Gastrocnemius medialis (tissue), 4 donors: ENCODE measurements at regions not wholly inside any gene's neighbourhood (a gene's known extent, or its start where the extent isn't known, plus 50 kb on each side); places are given as distances from the start of the nearest gene placed in this dataset.
A peak's percentile ranks its signal among the peaks of the same experiment; 100 is the strongest.
"Not testable (repeated sequence)": the region's sequence is repeated elsewhere in the genome, so short reads cannot be mapped to it uniquely, and the experiment has no call there.

ENCODE experiments used
- ATAC-seq, 2 donors: fragments of 150-250 bp; one replicate each; pipeline ENCODE4 v1.9.1; 2016
- DNase-seq, 2 donors: peaks; one replicate each; pipeline ENCODE4 v3.0.0-alpha.2; 2019
- H3K27ac ChIP-seq, 4 donors: fragments of 200-600 bp; sonication (generic); 1 replicate in 1 of 4; 2 replicates in 3 of 4; pipeline ENCODE4 v1.5.1; 2016 to 2018; ENCODE audit warnings: mild to moderate bottlenecking in 2 of 4, moderate library complexity in 1 of 4
- H3K27me3 ChIP-seq, 3 donors: fragments of 200-600 bp; sonication (generic) in 2 of 3; 1 replicate in 1 of 3; 2 replicates in 2 of 3; pipeline versions ENCODE4 v1.5.1 to v1.6.0; 2016 to 2019; ENCODE audit warnings: mild to moderate bottlenecking in 1 of 3, moderate library complexity in 1 of 3
- H3K36me3 ChIP-seq, 2 donors: fragments of 200-600 bp; sonication (generic) in 1 of 2; one replicate each; pipeline ENCODE4 v1.5.1; 2017 to 2018
- H3K4me1 ChIP-seq, 2 donors: fragments of 200-600 bp; sonication (generic) in 1 of 2; one replicate each; pipeline ENCODE4 v1.5.1; 2016 to 2017; ENCODE audit warnings: mild to moderate bottlenecking in 2 of 2
- H3K4me3 ChIP-seq, 4 donors: fragments of 200-600 bp; sonication (generic) in 3 of 4; 1 replicate in 1 of 4; 2 replicates in 3 of 4; pipeline ENCODE4 v1.5.1; 2016 to 2019; ENCODE audit warnings: mild to moderate bottlenecking in 2 of 4
- H3K9me3 ChIP-seq, 3 donors: fragments of 200-600 bp; sonication (generic) in 2 of 3; 1 replicate in 1 of 3; 2 replicates in 2 of 3; pipeline ENCODE4 v1.5.1; 2016 to 2019
- POLR2A ChIP-seq, 2 donors: fragments of 450-650 bp; IDR thresholded peaks; one replicate each; pipeline ENCODE4 v1.6.1; 2017; ENCODE audit warnings: antibody characterized with exemption in 2 of 2, mild to moderate bottlenecking in 2 of 2, moderate library complexity in 2 of 2
- in situ Hi-C, 4 donors: fragments of 200-750 bp; cut with MboI; loops; one replicate each; pipeline versions ENCODE4 v1.15.0 to v1.8.0; 2017; ENCODE audit warnings: low sequenced_read_pairs in 4 of 4
- intact Hi-C: fragments of 100-400 bp; cut with DNase I; formaldehyde crosslinking; loops from one replicate; pipeline ENCODE4 v1.15.1; 2023; ENCODE audit warnings: low total_unique reads
- TF ChIP-seq, protein P1 (sequence below), 5 experiments: fragments of 450-650 bp in 3 of 5; fragments of 200-600 bp in 2 of 5; sonication (generic) in 2 of 5; IDR thresholded peaks in 4 of 5; conservative IDR thresholded peaks in 1 of 5; 1 replicate in 4 of 5; 2 replicates in 1 of 5; pipeline ENCODE4 v1.5.1; 2016 to 2019; ENCODE audit warnings: antibody characterized with exemption in 5 of 5, mild to moderate bottlenecking in 3 of 5, moderate library complexity in 3 of 5

DNA sequence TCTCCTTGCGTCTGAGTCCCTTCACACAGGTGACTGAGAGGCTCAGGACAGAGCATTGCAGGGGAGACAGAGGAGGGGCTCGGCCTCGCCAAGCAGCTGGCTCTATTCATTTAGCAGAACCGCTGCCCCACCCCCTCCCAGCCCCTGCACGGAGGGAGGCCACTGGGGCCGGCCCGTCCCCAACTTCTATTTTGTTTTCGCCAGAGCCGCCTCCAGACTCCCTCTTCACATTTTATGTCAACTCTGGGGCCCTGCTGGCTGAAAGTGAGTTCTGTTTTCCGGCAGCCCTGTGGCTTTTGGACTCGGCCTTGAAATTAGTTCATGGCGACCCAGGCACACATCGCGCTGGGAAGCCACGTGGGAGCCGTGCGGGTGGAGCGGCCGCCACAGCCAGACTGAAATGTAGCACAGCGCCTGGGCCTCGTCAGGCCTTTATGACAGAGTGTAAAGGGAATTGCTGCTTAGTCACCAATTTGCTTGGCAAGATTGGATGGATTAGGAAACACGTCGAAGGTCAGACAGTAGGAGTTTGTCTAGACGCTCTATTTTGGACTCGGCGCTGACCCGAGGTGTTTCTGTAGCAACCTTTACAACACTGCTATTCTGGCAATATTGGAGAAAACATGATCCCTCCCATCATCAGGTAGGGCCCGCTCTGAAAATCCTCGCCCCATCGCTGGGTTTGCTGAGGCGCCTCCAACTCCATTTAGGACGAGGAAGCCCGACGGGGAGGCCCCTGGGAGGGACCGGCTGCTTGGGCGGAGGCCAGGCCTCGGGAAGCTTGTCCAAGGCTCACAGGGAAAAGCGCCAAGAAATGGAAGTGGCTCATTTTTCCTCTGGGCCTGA is 90.7 kb upstream of the CTDP1 start:
- peak overlapping the region; percentile 18 to 48 (median 37) for H3K27ac ChIP-seq
- ATAC-seq (peak; percentile 94 to 95), DNase-seq (peak; percentile 57 to 75)
- in situ Hi-C loops = no loop called here
- H3K4me1 ChIP-seq = peaks cover 0 to 4% of the 10 kb centered on the region in 2 donors
- H3K27me3 ChIP-seq = peaks cover 0 to 4% (median 3%) of the 10 kb centered on the region in 3 donors
- intact Hi-C loops = no loop called here
- TF ChIP-seq, protein P1, sequence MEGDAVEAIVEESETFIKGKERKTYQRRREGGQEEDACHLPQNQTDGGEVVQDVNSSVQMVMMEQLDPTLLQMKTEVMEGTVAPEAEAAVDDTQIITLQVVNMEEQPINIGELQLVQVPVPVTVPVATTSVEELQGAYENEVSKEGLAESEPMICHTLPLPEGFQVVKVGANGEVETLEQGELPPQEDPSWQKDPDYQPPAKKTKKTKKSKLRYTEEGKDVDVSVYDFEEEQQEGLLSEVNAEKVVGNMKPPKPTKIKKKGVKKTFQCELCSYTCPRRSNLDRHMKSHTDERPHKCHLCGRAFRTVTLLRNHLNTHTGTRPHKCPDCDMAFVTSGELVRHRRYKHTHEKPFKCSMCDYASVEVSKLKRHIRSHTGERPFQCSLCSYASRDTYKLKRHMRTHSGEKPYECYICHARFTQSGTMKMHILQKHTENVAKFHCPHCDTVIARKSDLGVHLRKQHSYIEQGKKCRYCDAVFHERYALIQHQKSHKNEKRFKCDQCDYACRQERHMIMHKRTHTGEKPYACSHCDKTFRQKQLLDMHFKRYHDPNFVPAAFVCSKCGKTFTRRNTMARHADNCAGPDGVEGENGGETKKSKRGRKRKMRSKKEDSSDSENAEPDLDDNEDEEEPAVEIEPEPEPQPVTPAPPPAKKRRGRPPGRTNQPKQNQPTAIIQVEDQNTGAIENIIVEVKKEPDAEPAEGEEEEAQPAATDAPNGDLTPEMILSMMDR (IDR thresholded peaks at IDR 0.05 in 4 of 5, conservative IDR thresholded peaks at IDR 0.05 in 1 of 5) = no peak
- TF ChIP-seq POLR2A (IDR thresholded peaks at IDR 0.05) = no peak
- no peak overlapping the region for H3K4me3 ChIP-seq
- no peaks in the 10 kb centered on the region for H3K9me3 ChIP-seq
- H3K36me3 ChIP-seq = no peaks in the 10 kb centered on the region

DNA sequence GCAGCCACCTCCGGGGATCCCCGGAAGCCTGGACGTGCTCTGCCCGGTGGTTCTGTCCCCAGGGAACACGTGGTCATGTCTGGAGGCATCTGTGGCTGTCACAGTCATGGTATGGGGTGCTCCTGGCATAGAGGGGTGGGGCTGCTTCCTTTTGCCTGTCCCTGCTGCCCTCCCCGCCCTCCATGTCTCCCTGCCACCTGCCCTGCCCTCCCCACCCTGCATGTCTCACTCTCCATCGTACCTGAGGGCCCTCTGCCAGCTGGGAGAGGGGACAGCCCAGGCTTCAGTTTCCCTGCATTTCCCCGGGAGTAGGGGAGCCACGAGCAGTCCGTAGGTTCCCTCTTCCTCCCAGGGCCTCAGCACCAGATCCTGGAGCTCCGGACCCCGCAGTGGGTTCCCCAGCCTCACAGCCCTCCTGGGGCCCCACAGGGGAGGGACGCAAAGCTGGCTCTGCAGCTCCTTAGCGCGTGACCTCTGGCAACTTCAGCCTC is 90.0 kb upstream of the CTDP1 start:
- in situ Hi-C loops (no loop called here), intact Hi-C loops (no loop called here)
- H3K4me3 ChIP-seq = no peak overlapping the region
- H3K27ac ChIP-seq = peak overlapping the region in 2 of 4 donors; percentile 27 to 47
- DNase-seq (no peak), ATAC-seq (no peak)
- no peaks in the 10 kb centered on the region for H3K36me3 ChIP-seq
- H3K27me3 ChIP-seq = peaks cover 0 to 7% (median 3%) of the 10 kb centered on the region in 3 donors
- peaks cover 0 to 4% of the 10 kb centered on the region in 2 donors for H3K4me1 ChIP-seq
- TF ChIP-seq, protein P1 (IDR thresholded peaks at IDR 0.05 in 4 of 5, conservative IDR thresholded peaks at IDR 0.05 in 1 of 5) = no peak
- TF ChIP-seq POLR2A (IDR thresholded peaks at IDR 0.05) = no peak
- H3K9me3 ChIP-seq = no peaks in the 10 kb centered on the region

DNA sequence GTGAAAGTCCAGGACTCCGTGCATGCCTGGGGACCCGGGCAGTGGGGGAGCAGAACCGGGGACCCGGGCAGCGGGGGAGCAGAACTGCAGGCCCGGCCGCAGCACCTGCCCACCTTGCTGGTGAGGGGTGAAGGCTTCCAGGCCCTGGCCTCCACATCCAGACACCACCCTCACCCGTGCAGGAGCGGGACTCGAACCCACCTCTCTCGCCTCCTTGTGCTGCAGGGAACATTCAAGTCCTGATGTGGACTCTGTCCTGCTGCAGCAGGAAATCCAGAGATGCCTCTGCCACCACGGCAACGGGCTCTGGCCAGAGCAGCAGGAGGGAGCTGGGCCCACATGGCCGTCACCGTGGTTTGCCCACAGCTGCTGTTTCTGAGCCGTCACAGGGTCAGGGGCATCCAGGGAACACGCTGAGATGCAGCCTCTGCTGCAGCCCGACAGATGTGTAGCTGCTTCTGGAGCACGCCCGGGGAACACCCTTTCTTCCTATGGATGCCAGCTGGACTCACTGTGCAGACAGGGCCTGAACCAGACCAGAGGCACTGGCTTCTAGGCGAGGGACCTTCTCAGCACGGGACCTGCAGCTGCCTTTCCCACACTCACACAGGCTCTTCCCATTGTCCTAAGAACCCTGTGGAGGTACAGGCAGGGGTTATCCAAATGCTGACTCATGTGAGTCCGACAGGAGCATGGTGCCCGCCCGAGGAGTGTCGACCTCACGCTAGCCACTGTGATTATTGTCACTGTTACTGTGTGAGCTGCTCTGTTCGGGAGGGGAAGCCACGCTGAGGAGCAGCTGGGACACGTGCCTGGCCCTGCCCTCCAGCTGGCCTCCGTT is 89.2 kb upstream of the CTDP1 start:
- H3K4me3 ChIP-seq = no peak overlapping the region
- no peaks in the 10 kb centered on the region for H3K9me3 ChIP-seq
- intact Hi-C loops = no loop called here
- peaks cover 0 to 7% (median 3%) of the 10 kb centered on the region in 3 donors for H3K27me3 ChIP-seq
- H3K4me1 ChIP-seq = peaks cover 0 to 4% of the 10 kb centered on the region in 2 donors
- H3K36me3 ChIP-seq = no peaks in the 10 kb centered on the region
- ATAC-seq (no peak), DNase-seq (no peak)
- in situ Hi-C loops = no loop called here
- no peak overlapping the region for H3K27ac ChIP-seq
- no peak for TF ChIP-seq POLR2A (IDR thresholded peaks at IDR 0.05)
- TF ChIP-seq, protein P1 (IDR thresholded peaks at IDR 0.05 in 4 of 5, conservative IDR thresholded peaks at IDR 0.05 in 1 of 5) = no peak

DNA sequence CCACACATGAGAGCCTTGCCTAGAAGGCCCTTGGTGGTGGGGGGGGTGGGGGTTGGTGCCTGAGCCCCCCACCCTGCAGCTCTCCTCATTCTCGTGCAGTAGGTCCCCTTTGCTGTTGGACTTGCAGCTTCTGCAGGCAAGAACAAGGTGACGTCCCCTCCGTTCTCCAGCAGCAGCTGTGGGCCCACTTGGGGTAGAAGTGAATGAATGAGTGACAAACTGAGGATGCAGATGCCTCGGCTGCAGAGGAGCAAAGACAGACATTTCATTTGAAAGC is 88.6 kb upstream of the CTDP1 start:
- no peaks in the 10 kb centered on the region for H3K36me3 ChIP-seq
- H3K27ac ChIP-seq = no peak overlapping the region
- no peak for DNase-seq
- in situ Hi-C loops (no loop called here), intact Hi-C loops (no loop called here)
- H3K27me3 ChIP-seq = peaks cover 0 to 7% (median 3%) of the 10 kb centered on the region in 3 donors
- no peak for TF ChIP-seq POLR2A (IDR thresholded peaks at IDR 0.05)
- TF ChIP-seq, protein P1 (IDR thresholded peaks at IDR 0.05 in 4 of 5, conservative IDR thresholded peaks at IDR 0.05 in 1 of 5) = no peak
- no peaks in the 10 kb centered on the region for H3K9me3 ChIP-seq
- no peak overlapping the region for H3K4me3 ChIP-seq
- H3K4me1 ChIP-seq = peaks cover 0 to 4% of the 10 kb centered on the region in 2 donors
- no peak for ATAC-seq

DNA sequence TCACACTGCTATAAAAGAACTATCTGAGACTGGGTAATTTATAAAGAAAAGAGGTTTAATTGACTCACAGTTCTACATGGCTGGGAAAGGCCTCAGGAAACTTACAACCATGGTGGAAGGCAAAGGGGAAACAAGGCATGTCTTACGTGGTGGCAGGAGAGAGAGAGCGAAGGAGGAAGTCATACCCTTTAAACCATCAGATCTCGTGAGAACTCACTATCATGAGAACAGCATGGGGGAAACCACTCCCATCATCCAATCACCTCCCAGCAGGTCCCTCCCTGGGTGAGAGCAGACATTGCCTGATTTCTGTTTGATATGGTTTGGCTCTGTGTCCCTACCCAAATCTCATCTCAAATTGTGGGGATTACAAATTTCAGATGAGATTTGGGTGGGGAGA is 86.9 kb upstream of the CTDP1 start:
- in situ Hi-C loops, intact Hi-C loops: not testable (repeated sequence)

More for the DNA sequence above, 86.9 kb upstream of the CTDP1 start:
- H3K27me3 ChIP-seq = peaks cover 3 to 14% (median 11%) of the 10 kb centered on the region in 3 donors
- not testable (repeated sequence) for H3K9me3 ChIP-seq, ATAC-seq, H3K4me3 ChIP-seq, H3K4me1 ChIP-seq, H3K27ac ChIP-seq, DNase-seq, H3K36me3 ChIP-seq
